Stimulated activated CD4-positive, alpha-beta T cell treated with anti-CD3 and anti-CD28 coated beads, Interleukin-4, amount 100 ng/mL, for 24 hours (primary cell): ENCODE measurements at regions not wholly inside any gene's neighbourhood (a gene's known extent, or its start where the extent isn't known, plus 50 kb on each side); places are given as distances from the start of the nearest gene placed in this dataset.

Experiments used
- DNase-seq: peaks from one replicate; pipeline ENCODE4 v3.0.0-alpha.2; 2020

DNA sequence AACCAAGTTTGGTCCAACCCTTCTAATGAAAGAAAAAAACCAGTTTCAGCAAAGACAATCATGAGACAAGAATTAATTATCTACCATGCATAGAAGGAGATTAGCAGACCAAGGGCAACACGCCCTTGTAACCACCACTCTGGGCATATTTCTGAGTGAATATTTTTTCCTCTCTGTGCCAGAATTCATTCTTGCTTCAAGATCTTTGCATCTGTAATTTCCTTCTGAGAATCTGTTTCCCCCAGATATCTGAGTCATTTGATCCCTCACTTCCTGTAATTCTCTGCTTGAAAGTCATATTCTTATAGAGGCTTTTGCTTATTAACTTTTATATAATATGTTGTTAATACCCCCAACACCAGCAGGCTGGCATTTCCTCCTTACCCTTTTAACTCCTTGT is 243.7 kb downstream of the SLC16A7 start:
- no peak for DNase-seq

DNA sequence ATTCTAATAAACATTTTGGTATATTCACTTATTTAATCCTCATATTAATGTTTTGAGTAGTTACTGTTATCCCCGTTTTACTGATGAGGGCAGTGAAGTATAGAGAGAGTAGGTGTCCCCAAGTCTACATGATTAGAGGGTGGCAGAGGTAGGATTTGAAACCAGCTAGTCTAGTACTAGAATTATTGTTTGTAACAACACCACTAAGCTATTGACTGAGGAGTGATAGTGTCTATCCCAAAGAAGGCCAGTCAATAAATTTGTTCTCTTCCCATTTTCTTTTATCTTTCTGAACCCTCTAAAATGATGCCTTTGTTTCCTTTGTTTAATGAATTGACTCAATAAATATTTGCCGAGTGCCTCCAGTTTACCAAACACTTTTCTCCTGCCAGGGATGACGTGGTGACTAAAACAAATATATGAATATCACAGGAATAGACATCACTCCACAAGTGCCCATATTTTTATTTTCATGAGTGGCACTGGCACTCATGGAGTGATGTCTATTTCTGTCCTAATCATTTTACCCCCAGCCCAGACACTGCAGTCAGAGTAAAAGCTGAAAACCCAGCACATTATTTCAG is 247.5 kb downstream of the SLC16A7 start:
- no peak for DNase-seq

DNA sequence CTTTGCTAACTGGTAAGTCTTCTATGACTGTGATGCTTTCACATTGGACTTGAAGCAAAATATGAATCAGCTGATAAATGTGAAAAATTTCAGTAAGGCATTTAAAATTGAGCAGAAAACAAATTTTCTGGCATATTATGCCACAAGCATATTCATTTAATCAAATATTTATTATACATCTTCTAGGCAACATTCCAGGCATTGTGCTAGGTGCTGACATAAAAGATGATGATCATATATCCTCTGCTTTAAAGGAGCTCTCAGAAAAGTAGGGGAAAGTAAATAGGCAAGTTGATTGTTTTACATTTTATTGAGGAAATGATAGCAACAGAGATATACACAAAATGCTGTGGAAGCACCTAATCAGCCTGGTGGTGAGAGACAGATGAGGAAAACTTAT is 248.9 kb downstream of the SLC16A7 start:
- no peak for DNase-seq

DNA sequence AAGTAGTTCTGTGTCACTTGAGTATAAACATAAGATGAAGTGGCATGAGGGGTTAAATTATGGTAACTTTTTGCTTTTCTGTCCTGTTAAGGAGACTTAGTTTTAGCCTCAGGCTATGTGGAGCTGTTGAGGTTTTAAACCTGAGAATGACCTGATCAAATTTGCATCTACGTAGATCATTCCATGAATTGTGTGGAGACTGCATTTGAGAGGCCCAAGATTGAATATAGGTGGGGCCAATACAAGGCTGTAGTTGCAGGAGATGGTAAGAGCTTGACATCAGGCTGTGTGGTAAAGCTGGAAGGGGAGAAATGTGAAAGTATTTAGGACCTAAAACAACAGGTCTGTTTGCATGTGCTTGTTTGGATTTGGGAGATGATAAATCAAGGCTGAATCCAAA is 249.5 kb downstream of the SLC16A7 start:
- DNase-seq, result no peak

DNA sequence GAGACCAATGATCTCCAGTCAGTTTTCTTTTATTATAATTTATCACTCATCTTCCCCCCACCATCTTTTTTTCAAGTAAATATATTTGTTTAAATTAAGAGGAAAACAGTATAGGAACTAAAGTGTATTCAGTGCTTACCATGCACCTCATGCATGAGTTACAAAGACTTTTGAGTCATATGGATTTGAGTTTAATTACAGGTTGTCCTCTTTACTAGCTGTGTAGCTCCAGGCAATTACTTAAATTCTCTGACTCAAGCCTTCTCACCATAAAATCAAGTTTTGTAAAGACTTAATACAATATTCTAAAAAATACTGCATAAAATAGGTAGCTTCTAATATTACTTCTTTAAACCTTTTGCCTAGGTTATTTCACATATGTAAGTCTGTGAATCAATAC is 251.3 kb downstream of the SLC16A7 start:
- DNase-seq, result no peak

DNA sequence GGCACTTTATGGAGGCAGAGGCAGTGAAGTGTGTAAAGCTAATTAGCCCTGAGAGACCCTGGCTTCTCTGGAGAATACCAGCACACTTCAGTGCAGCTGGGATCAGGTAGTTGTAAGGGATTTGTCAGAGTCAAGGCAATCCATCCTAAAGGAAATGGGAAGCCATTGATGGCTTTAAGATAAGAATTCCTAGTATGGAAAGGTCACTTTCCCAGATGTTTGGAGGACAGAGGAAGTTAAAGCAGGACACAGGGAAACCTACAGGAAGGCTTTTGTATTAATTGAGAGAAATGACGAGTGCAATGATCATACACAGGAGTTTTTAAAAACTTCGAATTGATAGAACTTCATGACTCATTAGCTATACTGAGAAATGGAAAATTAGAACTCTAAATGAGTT is 254.4 kb downstream of the SLC16A7 start:
- no peak for DNase-seq

DNA sequence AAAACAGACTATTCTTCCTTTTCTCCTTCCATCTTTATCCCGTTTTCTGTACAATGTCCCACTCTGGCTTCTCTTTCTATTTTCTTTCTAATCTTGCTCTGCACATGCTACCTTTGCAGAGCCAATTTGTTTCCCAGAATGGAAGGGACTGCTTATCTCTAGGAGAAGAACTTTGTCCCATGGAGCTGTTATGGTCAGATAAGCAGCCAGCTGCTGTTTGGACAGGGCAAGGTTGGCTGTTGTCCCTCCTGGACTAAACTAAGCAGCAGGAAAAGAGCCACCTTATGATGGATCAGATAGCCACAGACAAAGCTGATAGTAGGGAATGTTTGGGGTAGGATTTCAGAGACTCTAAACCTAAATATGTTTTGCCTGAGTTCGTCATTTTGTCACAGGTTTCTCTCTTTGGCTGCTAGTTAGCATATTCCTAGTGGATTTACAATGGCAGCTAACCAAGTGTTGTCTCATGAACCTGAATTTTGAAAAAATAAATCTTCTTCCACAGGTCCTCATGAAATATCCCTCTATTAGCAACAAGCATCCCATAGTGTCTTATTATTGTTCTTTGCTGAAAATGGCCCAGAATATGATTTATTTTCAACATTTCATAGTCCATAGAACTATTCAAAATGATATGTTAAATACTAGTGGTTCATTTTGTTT is 262.8 kb downstream of the SLC16A7 start:
- DNase-seq, result no peak

DNA sequence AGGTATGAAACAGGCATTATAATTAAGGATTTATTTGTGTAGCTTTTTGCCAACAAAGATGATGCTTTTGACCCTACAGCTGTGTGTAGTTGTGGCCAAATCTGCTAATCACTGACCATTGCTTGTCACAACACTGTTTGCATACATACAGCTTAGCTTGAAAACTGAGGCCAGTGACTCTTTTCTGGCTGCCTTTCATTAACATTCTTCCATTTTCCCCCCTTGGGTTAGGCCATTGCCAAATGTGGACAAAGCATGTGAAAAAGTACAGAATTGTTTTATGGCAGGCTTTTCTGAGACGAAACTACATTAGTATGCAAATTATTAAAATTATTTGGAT is 263.3 kb downstream of the SLC16A7 start:
- DNase-seq, result no peak

DNA sequence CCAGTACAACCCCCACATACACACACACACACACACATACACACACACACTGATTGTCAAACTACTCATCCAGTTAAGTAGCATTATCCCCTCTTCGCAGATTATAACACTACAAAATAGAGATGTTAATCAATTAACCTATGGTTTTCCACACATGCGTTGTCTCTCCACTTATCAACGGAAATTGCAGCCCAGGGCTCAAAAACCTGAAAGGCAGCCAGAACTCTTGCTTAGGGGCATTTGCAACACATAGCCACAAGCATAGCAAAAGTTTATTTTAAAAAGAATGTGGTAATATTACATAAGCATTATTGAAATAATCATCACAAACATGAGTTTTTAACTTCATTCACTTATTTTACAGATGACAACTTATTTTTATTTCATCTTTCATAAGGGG is 265.8 kb downstream of the SLC16A7 start:
- DNase-seq, result no peak

DNA sequence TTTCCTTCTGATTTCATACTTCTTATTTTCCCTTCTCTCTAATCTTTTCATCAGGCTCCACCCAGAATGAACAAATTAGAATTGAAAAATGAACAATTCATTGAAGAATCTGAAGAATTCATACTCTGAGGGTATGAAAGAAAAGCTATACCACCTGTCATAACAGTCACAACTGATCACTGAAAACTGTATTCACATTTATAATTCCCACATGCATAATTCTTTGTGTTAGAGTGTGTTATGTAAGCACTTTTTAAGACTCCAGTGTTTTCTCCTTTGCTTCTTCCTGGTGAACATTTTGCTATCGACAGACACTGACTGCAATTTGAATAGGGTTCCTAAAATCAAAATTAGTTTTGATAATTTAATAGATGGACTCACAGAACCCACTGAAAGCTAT is 271.2 kb downstream of the SLC16A7 start:
- DNase-seq, result no peak

DNA sequence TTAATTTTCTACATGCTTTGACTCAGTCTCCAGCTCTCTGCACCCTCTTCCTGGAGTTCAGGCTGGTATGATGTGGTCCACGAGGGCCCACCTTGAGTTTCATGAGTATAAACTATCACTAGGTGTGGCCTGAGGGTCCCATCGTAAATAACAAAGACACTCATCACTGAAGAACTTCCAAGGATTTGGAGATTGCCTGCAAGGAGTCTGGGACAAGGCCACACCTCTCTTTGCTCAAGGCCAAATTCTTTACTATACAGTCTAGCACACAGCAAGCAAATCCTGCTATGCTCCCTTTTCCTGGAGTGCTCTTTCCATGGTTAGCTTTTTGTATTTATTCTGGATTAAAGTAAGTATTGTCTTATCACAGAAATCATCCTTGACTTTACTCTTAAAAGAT is 271.9 kb downstream of the SLC16A7 start:
- DNase-seq, result no peak

DNA sequence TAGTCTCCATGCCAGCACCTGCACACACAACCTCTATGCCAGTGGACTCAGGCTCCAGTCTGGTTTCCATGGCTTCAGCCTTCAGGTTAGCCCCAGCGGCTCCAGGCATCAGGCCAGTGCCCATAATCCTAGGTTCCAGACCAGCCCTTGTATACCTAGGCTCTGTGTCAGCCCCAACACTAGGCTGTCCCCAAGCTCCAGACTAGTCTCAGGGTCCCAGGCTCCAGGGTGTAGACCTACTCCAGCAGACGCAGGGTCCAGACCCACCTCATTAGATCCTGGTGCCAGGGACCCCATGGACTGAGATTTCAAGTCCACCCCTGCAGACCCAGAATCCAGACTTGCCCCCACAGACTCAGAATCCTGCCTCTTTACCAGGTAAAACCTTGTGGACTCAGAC is 275.9 kb downstream of the SLC16A7 start:
- no peak for DNase-seq

DNA sequence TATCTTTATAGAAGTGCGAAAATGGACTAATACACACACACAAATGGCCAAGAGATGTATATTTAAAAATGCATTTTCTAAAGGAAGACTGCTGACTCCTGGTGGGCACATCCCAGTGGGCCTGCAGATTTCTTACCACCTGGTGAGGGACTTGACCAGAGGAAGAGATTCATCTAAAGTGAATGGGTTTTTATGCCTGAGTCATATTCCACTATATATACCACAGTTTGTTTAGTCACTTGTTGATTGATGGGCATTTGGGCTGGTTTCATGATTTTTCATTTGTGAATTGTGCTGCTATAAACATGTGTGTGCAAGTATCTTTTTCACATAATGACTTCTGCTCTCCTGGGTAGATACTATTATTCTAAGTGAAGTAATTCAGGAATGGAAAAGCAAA is 277.3 kb downstream of the SLC16A7 start:
- DNase-seq, result no peak

DNA sequence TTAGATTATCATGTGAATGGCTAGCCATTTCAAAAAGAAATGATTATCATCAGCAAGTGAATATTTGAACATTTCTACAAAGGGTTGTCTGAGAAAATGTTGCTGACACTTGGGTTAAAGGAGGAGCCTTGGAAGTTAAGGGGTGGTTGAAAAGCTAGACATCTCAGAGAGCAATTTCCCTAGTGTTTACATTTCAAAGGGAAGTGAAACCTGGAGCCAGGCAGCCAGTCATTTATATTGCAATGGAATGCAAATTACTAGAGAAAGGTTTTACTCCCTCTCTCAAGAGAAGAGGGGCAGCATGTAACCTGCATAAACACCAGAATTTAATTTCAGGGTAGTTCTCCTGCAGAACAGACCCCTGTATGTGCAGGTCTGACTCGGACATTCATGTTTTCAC is 279.0 kb downstream of the SLC16A7 start:
- DNase-seq, result no peak

DNA sequence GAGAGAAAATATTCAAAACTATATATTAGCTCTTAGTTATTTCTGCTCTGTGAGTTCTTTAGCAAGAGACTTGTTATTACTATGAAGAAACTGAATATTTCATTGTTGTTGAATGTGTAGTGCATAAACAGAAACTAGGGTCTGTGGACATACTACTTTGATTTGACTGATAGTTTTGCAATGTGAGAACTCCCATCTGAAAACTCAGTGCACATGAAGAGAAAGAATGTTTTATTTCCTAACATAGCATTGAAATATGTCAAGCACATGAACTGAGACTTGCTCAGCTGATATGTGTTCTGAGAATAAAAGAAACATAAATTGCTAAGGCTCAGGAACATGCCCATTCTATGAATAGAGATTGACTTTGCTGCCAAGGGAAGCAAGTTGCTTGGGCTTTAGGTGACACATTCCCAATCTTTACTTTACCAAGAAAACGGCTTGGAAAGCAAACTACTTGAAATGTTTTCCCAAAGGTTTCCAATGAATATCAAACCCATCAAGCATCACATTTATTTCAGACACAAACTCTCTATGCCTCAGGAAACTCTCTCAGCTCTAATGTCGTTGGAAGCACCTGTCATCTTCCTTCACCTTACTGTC is 290.4 kb downstream of the SLC16A7 start:
- no peak for DNase-seq

DNA sequence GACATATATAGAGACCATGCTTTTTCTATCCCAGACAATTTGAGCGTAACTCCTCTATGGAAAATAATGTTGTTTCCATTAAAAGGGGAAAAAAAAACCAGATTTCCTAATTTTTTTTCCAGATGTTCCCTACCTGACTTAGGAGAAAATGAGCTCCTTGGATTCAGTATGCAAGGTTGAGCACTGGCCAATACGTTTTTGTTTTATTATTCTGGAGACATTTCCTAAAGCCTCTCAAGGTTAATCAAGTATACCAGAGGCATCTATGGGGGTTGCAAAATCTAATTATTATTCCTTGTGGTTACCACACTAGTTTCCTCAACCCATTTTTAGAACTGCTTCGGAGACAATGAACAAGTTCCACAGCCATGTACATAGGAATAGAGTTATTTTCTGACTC is 291.3 kb downstream of the SLC16A7 start:
- no peak for DNase-seq

DNA sequence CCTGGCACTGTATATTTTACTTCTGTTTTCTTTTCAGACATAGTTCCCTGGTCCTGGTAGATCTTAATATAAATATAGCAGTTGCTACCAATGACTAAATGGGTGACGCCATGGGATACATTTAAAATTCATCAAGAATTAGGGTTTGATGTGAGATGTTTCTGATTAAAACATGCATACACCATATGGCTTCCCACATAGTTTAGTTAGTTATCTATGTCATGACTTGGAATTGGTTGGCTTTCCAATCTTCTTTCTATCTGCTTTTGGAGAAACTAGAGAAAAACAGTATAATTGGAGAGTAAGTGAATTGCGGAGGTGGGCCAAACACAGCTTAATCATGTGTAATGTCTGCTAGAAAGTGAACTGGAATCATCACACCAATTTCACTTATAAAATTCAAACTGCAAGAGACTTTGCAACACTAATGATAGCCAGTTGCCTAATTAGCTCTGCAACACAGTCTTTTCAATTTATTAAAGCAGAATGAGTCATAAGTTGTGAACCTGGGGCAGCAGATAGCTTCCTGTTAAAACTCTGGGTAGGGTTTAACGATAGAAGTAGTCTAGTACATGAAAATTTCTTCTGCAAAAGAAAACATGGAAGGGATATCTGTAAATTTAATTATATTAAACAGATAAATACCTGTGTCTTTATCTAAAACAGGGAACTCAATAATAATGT is 295.2 kb downstream of the SLC16A7 start:
- no peak for DNase-seq

DNA sequence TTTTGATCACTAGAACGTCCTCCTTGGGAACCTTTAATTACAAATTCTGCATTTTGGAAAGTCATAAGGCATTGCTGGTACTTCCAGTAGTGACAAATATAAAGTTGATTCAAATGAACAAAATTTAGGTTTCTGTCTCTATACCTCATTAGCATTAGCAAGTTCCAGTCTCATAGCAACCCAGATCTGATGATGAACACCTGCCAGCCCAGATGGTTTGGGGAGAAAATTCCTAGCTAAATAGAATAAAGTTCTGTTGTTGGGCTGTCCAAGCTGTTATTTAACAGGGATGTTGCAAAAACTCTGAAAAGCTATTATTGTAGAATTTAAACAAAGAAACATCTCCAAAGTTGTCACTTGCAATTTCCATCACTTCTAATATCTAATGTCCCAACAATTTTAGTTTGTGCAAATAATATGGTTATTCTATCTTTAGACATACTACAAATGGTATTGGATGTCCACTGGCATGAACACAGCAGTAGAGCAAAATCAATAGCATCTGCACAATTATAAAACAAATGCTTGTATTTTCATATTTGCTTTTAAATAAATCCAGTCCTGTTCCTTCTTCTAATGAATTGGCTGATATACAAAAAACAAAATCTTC is 299.4 kb downstream of the SLC16A7 start:
- no peak for DNase-seq

DNA sequence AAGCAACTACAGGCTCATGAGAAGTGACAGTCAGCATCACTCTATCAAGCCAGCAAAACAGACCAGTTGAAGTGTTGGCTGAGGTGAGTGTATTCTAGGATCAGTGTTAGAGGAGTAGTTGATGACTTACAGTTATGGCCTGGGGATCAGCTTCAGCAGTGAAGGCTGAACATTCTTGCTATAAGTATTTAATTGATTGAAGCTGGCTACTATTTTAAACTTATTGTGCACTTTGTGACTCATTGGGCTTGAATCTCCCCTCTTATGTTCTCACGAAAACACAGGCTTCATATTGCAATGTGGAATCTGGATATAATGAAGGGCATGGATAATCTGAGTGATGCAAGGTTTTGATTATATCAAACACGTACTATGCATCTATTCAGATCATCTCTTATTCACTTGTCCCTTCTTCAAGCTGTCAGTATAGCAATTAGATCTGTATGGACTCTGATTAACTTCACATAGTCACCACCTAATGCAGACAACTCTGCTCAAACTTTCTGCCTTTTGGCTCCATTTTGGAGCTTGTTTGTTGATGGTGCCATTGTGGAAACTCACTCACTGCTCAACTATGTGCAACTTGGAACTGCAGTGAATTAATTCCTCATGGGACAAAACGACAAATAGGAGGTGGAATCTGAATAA is 309.2 kb downstream of the SLC16A7 start:
- no peak for DNase-seq

DNA sequence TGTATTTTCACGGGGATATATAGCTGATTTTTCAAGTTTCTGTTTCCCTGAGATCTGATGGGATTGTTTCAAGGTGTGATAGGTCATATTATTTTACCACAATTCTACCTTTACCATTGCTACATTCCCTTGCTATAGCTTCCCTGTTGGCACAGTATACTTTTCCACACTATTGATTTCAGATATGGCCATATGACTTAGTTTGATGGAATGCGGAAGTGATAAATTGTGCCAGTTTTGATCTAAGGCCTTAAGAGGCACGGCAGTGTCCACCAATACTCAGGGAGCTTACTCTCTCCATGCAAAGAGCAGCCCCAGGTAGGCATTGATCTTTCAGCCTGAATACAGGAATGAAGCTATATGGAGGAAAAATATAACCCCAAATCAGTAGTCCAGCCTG is 315.7 kb downstream of the SLC16A7 start:
- no peak for DNase-seq

DNA sequence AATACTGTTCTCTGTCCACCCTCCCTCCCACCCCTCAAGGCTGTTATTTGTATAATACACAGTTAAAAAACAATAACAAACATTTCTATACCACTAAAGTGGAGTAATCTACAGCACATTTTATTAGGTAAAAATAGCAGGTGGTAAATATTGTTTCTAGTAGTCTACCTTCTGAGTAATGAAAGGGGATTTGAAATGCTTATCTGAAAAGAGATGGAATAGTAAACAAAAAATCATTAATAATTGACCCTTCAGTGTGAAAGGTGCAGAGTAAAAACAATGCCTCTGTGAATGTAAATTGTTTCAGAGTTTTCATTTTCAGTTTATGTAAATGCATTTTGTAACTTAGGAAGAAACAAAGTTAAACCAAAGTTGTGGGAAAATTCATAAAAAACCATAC is 321.2 kb downstream of the SLC16A7 start:
- no peak for DNase-seq

DNA sequence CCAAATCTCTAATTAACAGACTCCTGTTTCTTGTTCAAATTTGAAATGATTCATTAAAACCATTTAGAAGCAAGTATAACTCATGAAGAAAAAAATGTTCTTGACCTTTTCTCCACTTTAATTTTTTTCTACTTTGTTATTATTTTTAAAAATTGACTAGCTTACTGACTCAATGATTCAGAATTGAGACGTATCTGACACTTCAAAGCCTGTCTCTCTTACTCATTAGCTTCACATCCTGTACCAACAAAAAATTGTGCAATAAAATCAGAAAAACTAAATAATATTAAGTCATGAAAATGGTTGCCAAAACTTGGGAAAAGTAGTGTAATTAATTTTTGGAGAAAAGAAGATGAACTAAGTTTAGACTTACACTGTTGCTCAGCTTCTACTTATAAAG is 331.2 kb downstream of the SLC16A7 start:
- no peak for DNase-seq

DNA sequence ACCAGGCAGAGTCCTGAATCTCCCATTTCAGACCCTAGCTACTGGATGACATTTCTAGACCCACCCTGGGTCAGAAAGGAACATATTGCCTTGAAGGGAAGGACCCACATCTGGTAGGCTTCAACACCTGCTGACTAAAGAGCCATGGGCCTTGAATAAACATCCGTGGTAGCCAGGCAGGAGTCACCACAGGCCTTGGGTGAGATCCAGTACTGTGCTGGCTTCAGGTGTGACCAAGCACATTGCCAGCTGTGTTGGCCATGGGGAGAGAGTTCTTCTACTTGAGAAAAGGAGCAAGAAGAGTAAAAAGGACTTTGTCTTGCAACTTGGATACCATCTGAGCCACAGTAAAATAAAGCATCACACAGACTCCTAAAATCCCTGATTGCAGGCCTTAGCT is 332.6 kb downstream of the SLC16A7 start:
- no peak for DNase-seq

DNA sequence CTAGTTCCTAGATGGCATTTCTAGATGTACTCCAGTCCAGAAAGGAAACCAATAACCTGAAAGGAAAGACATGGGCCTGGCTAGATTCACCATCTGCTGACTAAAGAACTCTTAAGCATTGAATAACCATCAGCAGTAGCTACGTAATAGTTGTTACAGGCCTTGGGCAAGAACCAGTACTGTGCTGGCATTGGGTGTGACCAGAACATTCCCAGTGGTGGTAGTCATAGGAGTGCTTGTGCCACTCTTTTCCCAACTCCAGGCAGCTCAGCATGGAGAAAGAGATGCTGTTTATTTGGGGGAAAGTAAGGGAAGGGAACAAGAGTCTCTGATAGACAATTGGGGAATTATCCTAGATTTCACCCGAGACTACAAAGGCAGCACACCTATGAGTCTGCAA is 333.3 kb downstream of the SLC16A7 start:
- DNase-seq, result no peak
